HEK293 (cell line): ENCODE measurements at regions not wholly inside any gene's neighbourhood (a gene's known extent, or its start where the extent isn't known, plus 50 kb on each side); places are given as distances from the start of the nearest gene placed in this dataset.
A peak's percentile ranks its signal among the peaks of the same experiment; 100 is the strongest.

ENCODE experiments used
- GFI1B ChIP-seq: fragments of 450-650 bp; formaldehyde crosslinking; IDR thresholded peaks from 2 replicates; pipeline ENCODE4 v1.5.1; 2016; ENCODE audit warnings: missing biosample characterization, missing genetic modification characterization
- GLIS2 ChIP-seq: fragments of 450-650 bp; formaldehyde crosslinking; IDR thresholded peaks from 2 replicates; pipeline ENCODE4 v1.5.1; 2016; ENCODE audit warnings: missing biosample characterization, missing genetic modification characterization
- HIC1 ChIP-seq: fragments of 450-650 bp; formaldehyde crosslinking; IDR thresholded peaks from 2 replicates; pipeline ENCODE4 v1.5.1; 2016; ENCODE audit warnings: missing biosample characterization, missing genetic modification characterization
- KLF9 ChIP-seq: fragments of 450-650 bp; formaldehyde crosslinking; IDR thresholded peaks from 2 replicates; pipeline ENCODE4 v1.5.1; 2016; ENCODE audit warnings: missing biosample characterization, missing genetic modification characterization, low read depth
- OSR2 ChIP-seq: fragments of 450-650 bp; formaldehyde crosslinking; IDR thresholded peaks from 2 replicates; pipeline ENCODE4 v1.5.1; 2016; ENCODE audit warnings: missing biosample characterization, missing genetic modification characterization
- OVOL3 ChIP-seq: fragments of 450-650 bp; formaldehyde crosslinking; IDR thresholded peaks from 2 replicates; pipeline ENCODE4 v1.5.1; 2016; ENCODE audit warnings: missing biosample characterization, missing genetic modification characterization
- PRDM2 ChIP-seq: fragments of 450-650 bp; formaldehyde crosslinking; IDR thresholded peaks from 2 replicates; pipeline ENCODE4 v1.5.1; 2016; ENCODE audit warnings: missing biosample characterization, missing genetic modification characterization, borderline replicate concordance
- PRDM6 ChIP-seq: fragments of 450-650 bp; formaldehyde crosslinking; IDR thresholded peaks from 2 replicates; pipeline ENCODE4 v1.5.1; 2017; ENCODE audit warnings: missing biosample characterization, missing genetic modification characterization
- SP2 ChIP-seq: fragments of 450-650 bp; formaldehyde crosslinking; IDR thresholded peaks from 2 replicates; pipeline ENCODE4 v1.5.1; 2016; ENCODE audit warnings: missing biosample characterization, missing genetic modification characterization
- ZBTB17 ChIP-seq: fragments of 450-650 bp; formaldehyde crosslinking; IDR thresholded peaks from 2 replicates; pipeline ENCODE4 v1.5.1; 2016; ENCODE audit warnings: missing biosample characterization, missing genetic modification characterization
- ZNF174 ChIP-seq: fragments of 450-650 bp; formaldehyde crosslinking; IDR thresholded peaks from 2 replicates; pipeline ENCODE4 v1.5.0; 2017; ENCODE audit warnings: missing biosample characterization, mild to moderate bottlenecking, missing genetic modification characterization
- ZNF23 ChIP-seq: fragments of 450-650 bp; formaldehyde crosslinking; IDR thresholded peaks from 2 replicates; pipeline ENCODE4 v1.5.1; 2016; ENCODE audit warnings: missing biosample characterization, missing genetic modification characterization, borderline replicate concordance
- ZNF239 ChIP-seq: fragments of 450-650 bp; formaldehyde crosslinking; IDR thresholded peaks from 2 replicates; pipeline ENCODE4 v1.5.1; 2016; ENCODE audit warnings: missing biosample characterization, missing genetic modification characterization
- ZNF37A ChIP-seq: fragments of 450-650 bp; IDR thresholded peaks from 2 replicates; pipeline ENCODE4 v1.5.1; 2018; ENCODE audit warnings: missing biosample characterization, missing genetic modification characterization
- ZNF473 ChIP-seq: fragments of 450-650 bp; formaldehyde crosslinking; IDR thresholded peaks from 2 replicates; pipeline ENCODE4 v1.5.1; 2017; ENCODE audit warnings: missing biosample characterization, missing genetic modification characterization
- ZNF571 ChIP-seq: fragments of 450-650 bp; formaldehyde crosslinking; IDR thresholded peaks from 2 replicates; pipeline ENCODE4 v1.5.0; 2017; ENCODE audit warnings: missing biosample characterization, missing genetic modification characterization
- ZNF645 ChIP-seq: fragments of 450-650 bp; formaldehyde crosslinking; IDR thresholded peaks from 2 replicates; pipeline ENCODE4; 2016; ENCODE audit warnings: missing biosample characterization, missing genetic modification characterization
- ZNF777 ChIP-seq: fragments of 450-650 bp; formaldehyde crosslinking; IDR thresholded peaks from 2 replicates; pipeline ENCODE4 v1.5.1; 2017; ENCODE audit warnings: missing biosample characterization, missing genetic modification characterization, borderline replicate concordance
- ZSCAN18 ChIP-seq: fragments of 450-650 bp; formaldehyde crosslinking; IDR thresholded peaks from 2 replicates; pipeline ENCODE4 v1.5.1; 2016; ENCODE audit warnings: missing biosample characterization, missing genetic modification characterization

- TF ChIP-seq HIC1 (tag by site-specific recombination) (no peak), KLF9 (tag by site-specific recombination) (no peak), OVOL3 (no peak), ZNF23 (no peak), GLIS2 (0 out of 2 replicates have a peak, but pooled peaks have one; percentile 39), PRDM6 (tag by site-specific recombination) (peak; percentile 35; the same call in 1 of the 2 replicates), ZNF473 (tag by site-specific recombination) (no peak), PRDM2 (tag by site-specific recombination) (no peak), OSR2 (tag by site-specific recombination) (no peak; the same call in 1 of the 2 replicates), ZNF777 (no peak), ZNF37A (tag by site-specific recombination) (no peak), ZNF174 (no peak), ZNF571 (tag by site-specific recombination) (no peak), ZNF645 (tag by site-specific recombination) (no peak), ZBTB17 (peak; percentile 37; the same call in 1 of the 2 replicates), ZNF239 (tag by site-specific recombination) (no peak), SP2 (no peak), ZSCAN18 (no peak), GFI1B (tag by site-specific recombination) (no peak)
- TF ChIP-seq, all 188 proteins: peak for 5
These were observed 423.2 kb downstream of the MN1 start (continued) for GRCh38 chr22:27378311-27378800.
